Stimulated activated CD8-positive, alpha-beta memory T cell treated with anti-CD3 and anti-CD28 coated beads, Interleukin-12 subunit alpha, Interleukin-12 subunit beta, amount 100 ng/mL, for 24 hours (primary cell): ENCODE measurements at regions not wholly inside any gene's neighbourhood (a gene's known extent, or its start where the extent isn't known, plus 50 kb on each side); places are given as distances from the start of the nearest gene placed in this dataset.

Experiments
- DNase-seq: peaks from one replicate; pipeline ENCODE4 v3.0.0-alpha.2; 2020; ENCODE audit errors: extremely low read depth

DNA sequence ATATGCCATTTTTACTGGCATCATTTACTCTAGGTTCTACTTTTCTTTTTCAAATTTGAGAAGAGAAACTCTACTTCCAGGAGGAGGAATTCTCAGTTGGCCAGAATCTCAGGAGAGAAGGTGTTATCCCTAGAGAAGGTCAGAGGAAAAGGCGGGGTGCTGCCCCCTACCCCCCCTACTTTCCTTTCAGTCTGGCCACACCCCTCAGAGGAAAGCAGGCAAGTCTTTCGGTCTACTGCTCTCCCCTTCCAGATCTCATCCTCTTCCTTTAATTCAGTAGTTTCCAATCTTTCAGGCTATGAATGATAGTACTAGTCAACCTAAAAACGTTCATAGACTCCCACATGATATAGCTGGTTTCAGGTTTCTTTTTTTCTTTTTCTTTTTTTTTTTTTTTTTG, 366.5 kb upstream of the TBL1XR1 start:
- no peak for DNase-seq

DNA sequence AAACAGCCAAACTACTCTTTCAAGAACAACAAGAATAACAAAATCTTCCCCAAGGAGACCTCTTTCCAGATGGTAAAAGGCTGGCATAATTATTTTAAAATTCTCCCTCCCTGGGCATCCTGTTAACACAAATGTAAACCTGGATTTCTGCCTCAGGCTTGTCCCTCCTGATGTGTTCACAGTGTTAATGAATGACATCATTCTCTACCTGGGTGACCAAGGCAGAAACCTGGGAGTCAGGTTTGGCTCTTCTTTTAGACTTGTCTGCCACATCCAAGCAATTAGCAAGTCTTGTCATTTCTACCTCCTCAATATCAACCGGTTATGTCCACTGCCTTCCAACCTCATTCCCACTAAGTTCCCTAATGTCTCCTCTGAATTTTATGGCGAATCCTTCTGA, 368.7 kb upstream of the TBL1XR1 start:
- DNase-seq: no peak

DNA sequence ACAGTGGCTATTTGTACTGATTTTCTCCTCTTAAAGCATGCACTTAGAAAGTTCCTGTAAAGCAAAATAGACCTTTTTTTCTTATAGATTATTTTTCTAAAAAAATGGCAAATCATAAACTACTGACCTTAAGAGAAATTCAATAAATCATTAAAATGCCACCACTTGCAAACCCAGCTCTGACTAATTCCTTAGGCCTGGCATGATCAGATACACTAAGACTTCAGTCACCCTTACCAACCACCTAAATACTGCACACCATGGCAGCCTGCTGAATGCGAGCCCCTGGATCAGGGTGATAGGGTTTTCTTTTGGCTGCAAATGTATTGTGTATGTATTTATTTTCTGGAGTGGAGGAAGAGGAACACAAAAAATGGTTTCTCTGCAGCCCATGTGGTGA, 370.6 kb upstream of the TBL1XR1 start:
- no peak for DNase-seq

DNA sequence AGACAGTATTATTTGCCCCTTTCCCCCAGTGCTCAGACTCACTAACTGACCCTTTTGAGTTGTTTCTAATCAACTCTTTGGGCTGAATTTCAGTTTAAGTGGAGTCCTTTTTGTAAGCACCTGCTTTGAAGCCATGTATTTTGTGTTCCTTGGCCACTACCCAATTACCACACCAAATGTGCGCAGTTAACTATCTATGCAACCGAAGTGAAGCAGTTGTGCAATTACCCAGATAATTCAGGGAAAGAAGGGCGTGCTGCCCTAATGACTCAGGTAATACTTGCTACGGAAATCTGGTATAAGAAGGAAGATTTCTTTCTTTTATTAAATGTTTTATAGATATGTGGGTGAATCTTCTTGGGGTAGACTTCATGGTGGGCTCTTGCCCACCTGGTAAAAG, 371.9 kb upstream of the TBL1XR1 start:
- DNase-seq: no peak

DNA sequence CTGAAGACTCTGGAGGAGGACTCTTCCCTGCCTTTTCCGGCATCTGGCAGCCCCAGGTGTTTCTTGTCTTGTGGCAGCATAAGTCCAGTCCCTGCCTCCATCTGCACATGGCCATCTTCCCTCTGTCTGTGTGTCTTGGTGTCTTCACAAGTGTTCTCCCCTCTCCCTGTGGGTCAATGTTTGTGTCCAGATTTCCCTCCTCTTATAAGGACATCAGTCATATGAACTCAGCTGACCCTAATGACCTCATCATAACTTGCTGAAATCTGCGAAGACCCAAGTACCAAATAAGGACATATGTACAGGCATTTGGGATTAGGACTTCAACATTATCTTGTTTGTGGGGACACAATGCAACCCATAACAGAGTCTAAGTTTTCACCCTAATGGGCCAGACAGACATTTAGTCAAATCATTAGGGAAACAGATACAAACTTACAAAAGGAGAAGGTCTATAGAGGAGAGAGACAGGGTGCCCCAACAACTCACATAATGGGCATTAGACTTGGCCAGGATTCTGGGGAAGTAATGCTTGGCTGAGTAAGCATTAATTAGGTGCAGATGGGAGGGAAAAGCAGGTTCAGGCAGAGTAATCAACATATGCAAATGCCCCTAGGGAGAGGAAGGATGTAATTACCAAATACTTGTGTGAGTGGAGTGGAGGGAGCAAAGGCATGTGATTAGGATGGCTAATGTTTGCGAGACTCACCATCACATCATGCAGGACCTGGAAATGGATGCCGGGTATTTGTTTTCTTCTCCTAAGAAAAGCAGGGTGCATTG, 372.8 kb upstream of the TBL1XR1 start:
- DNase-seq: no peak

DNA sequence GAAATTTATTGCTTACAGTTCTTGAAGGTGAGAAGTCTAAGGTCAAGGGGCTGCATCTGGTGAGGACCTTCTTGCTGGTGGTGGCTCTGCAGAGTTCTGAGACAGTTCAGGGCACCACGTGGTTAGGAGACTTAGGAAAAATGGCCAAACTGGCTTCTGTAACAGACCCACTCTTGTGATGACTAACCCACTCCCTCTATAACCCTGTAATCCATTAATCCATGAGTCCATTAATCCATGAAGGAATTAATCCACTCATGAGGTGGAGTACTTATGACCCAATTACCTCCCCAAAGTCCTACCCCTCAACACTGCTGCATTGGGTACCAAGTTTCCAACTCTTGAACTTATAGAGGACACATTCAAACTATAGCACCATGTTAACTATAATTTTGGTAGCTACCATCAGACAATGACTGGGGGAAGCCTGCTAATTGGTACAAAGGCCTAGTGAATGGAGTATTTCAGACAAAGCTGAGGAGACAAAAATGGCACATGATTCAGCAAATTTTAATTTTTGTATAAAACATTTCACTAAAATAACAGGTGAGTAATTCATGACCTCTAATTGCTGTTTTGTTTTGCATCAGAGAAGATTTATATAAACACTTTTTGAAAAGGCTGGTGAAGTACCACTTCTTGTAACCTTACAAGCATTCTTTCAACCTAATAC, 374.1 kb upstream of the TBL1XR1 start:
- DNase-seq: no peak

DNA sequence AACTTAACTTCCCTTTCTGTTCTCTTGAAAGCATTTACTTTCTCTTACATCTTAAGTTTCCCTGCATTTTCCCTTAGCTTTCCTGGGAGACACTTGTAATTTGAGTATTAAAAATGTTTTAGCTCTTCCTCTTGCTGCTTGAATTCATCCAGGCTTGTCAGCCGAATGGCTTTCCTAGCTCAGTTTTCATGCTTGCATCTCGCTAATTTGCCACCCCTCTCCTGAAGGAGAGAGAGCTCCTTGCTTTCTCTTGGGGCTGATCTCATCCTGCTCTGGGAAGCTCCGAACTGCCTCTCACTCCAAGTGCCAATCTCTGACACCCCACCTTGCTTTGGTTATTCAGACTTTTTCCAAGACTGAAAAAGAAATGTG, 374.6 kb upstream of the TBL1XR1 start:
- DNase-seq: no peak

DNA sequence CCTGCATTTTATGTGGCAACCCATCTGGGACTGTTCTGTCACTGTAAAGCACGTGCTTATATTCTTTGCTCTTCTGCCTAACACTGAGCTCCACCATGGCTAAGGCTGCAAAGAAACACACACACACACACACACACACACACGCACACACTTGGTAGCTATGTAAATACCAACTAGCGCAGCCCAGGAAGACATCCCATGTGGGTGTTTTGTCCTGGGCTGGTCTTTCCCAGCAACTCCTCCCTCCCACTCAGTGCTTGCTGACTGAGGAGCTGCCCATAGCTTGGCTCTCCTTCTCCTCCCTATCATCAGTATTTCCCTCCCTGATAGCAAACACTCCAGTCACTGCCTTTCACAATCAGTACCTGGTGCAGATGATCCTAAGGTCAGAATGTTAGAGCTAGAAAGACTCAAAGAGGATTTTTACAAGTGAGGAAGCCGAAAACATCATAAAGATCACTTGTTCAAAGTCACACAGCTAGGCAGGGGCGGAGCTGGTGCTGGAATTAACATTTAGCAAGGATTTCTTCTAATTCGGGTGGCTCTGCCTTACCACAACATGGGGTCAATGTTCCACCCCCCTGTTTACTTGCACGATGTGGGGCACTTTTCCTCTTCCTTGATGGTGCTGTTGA, 377.1 kb upstream of the TBL1XR1 start:
- no peak for DNase-seq

DNA sequence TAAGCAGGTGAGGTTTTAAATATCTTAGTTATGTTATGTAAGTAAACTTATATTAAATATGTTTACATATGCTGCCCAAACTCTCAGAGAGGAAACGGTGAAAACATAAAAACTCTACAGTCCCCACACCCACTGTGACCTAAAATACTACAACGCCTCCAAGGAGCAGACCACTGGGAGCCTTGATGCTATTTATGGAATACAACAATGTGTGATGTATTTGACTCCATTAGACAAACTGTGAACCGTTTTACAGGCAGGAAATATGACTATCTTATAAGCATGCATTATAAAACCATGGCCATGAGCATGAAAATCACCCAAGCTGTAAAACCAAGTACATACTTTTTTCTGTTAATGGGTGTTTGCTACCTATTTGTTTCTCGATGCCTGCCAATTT, 379.5 kb upstream of the TBL1XR1 start:
- no peak for DNase-seq

DNA sequence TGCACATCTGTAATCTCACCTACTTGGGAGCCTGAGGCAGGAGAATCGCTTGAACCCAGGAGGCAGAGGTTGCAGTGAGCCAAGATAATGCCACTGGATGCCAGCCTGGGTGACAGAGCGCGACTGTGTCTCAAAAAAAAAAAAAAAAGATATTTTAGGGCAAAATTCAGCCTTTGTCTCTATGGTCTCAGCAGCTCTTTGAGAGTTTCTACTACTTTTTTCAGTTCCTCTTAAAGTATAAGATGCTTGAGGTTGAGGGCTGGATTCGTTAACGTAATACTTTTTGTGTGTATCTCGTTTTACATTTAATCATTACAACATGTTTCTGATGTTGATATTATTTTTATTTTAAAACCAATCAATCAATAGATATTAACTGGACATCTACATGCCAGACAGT, 381.2 kb upstream of the TBL1XR1 start:
- DNase-seq: no peak

DNA sequence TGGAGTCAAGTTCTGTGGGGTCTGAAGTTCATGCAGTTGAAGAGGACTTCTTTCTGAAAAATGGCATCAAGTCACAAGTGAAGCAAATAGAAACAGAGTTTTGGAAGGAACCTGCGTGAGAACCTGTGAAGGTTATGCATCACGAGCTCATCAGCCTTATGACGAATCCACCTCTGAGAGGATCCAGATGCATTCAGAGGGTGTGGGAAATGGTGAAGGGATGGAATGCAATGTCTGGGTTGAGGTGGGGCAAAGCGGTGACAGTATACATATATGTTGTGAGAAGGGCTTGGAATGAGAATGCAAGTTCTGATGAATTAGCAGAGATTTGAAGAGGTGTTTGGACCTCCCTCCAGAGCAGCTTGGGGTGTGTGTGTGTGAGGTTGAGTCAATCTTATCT, 382.1 kb upstream of the TBL1XR1 start:
- no peak for DNase-seq

DNA sequence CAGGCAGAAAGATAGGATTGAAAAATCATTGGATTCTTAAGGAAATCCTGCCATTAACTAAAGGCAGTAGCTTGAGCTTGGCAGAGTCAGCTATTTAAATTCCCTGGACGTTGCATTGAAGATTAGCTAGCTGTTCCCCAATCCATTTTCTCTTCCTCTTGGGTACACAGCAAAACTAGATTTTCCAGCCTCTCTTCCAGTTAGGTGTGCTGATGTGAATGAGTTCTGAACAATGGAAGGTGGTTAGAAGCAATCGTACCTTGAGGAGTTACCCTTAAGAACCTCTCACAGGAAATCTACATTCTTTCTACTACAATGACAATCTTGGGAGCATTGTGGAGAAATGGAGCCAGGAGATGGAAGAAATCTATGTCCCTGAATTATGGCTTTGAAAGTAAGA, 383.2 kb upstream of the TBL1XR1 start:
- DNase-seq: no peak

DNA sequence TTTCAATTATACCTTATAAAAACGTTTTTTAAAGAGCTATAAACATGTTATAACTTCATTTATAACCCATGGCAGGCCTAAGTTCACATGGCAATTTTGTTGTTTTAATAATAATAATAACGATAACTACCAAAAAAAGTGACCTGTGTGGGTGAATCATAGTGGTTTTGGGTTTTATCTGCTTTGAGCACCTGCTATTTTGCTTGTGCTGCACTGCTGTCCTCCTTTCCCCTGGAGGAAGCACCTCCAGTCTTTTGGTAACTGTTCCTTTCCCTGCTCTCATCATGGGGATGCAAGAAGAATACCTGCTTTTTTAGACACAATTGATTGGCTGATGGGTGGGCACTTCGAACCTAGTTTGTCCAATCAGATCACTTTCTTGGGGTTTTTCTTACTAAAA, 388.0 kb upstream of the TBL1XR1 start:
- no peak for DNase-seq

DNA sequence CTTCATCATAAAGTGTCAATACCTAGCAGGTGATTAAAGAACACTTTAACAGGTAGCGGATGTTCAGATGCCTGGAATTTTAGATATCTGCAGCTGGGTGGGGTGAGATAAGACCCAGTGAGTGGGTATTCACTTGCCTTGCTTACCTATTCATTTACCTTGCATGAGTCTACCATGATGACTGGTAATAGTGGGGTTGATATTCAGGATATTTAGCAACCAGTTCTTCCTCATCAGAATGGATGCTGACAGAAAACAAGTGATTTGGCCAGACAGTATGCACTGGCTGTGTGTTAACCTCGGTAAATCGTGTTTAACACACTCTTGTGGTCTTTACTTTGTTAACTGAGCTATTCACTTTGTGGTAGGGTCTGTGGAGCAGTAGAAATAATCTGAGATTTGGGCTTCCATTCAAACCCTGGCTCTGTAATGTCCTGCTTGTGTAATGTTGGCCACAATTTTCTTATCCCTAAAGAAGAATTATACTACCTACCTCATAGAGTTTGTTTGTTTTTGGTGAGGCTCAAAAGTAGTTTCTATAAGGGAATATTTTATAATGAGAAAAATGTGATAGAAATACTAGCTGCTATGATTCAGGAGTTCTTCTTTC, 391.9 kb upstream of the TBL1XR1 start:
- no peak for DNase-seq

DNA sequence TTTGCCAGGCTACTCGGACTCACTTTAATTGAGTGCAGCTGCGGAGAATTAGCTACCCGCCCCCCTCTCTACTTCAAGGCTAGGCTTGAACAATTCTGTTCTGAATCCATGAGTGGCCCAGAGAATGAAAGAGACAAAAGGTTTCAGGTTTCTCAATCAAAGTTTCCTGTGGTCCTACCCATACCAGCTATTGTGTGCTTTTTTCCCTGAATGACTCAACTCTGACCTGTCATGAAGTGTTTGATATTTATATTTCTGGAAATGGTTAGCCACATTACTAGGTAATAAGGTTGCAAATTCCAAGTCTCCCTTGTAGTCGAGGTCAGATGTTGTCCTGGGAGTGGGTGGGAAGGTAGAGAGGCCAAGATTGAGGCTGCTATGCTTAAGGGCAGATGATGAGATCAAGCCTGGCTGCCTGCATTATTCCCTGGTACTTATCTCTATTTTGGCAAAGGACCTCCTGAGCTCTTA, 392.7 kb upstream of the TBL1XR1 start:
- no peak for DNase-seq

DNA sequence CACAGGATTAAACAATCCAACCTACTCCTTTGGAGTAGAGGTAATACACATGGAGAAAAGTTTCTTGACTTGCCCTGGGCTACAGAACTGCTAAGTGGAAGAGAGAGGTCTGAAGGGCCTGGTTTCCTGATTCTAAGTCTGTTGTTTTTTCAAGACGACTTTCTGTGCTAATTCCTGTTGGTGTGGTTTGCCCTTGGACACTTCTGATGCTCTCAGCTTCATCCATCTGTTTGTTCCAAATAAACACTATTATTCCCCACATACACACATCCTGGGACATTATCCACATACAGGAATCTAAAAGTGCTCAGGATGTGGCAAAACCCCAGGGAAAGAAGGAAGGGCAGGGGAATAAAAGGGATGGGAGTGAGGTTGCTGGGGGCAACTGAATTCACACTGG, 393.5 kb upstream of the TBL1XR1 start:
- DNase-seq: no peak

DNA sequence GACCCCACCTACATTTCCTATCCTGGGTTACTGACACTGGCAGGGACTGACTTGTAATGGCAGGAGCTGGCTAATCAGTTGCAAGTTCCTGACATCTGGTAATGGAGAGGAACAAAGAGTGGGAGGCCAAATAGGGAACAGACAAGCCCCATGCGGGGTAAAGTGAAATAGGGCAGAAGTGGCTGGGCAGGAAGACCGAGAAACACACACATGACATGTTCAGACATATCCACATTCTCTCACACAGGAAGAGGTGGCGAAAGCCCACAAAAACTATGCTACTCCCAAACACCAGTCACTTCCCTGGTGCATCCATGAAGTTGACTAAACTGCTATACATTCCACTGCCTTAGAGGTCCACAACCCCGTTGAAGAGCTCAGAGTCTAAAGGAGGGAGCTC, 394.1 kb upstream of the TBL1XR1 start:
- DNase-seq: no peak

DNA sequence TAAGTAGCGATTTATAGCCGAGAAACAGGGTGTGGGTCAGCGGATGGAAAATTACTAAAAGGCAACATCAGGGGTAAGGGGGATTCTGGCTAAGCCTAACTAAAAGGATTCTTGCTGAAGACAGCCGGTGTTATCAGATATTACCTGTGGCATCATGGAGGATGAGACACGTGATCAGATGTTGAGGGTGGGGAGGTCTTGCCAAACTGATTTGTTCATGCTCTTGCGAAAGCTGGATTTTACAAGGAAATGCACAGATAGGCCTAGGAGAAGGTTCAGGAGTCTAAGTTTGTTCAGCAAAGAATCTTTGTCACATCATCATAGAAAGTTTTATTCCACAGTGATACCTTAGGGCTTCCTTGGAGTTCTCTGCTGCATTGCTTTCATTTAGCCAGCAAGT, 396.8 kb upstream of the TBL1XR1 start:
- no peak for DNase-seq

DNA sequence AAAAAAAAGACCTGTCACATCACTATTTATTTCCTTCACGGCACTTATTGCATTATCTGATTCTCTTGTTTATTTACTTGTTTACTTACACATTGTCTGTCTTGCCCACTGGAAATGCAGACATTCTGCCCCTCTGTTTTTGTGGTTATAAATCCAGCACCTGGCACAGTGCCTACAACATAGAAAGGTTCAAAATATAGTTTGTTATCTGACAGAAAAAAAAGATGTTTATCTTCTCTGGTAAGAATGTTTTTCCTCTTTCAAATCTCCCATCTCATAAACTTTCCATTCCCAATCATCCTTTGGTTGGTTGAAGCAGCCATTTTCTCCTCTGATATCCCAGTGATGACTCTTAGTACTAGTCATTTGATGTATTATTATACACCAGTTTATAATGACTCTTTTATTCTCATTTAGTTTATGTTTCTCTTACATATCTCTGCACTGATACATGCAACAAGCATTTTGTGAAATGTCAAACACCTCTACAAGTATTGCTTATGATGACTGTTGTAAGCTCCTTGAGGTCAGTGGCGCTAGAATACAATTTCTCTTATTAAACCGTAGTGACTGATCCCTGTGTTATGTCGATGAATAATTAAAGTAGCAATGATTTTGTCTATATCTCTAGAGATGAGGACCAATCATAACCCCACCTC, 398.4 kb upstream of the TBL1XR1 start:
- DNase-seq: no peak

DNA sequence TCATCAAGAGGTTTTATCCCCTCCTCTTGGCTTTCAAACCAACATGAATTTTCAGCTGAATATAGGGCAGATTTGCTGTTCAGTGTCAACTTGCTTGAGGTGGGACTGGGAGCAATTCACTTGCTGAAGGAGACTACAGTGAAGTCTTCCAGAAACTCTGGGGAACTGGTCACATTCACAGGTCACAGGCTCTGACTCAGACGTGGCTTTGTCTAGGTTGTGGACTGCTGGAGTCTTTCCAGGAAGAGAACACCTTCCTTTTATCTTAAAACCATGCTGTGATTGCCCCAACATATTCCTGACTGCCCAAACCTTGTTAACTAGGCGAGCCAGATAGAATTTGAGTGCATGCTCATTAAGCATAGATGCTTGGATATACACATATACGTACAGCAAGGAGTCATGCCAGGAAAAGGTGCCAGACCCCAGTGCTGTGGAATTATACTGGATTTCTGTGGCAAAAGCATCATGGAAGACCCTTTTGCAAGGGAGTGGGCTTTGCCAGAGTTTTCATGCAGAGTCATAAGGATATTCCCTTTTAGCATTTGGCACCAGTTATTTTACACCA, 399.1 kb upstream of the TBL1XR1 start:
- DNase-seq: no peak

DNA sequence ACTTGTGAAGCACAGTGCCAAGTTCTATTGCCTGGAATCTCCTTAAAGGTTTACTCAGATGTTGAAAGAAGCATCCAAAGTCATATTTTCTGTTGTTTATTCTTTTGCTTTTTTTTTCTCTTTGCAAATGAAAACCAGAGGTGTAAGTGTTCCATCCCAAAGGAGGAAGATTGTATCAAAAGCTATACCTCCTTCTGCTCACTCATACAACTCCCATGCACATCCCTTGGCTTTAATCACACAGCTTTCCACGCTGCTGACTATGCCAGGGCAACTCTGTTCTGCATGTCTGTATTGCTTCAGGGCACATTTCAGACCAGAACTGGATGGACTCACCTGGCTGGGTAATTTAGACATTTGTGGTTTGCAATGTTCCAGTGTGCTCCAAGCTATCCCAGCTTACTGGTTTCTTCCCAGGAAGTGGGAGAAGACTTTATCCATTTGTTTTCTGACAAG, 399.6 kb upstream of the TBL1XR1 start:
- DNase-seq: no peak
